ENCODE measurements at regions not wholly inside any gene's neighbourhood (a gene's known extent, or its start where the extent isn't known, plus 50 kb on each side); places are given as distances from the start of the nearest gene placed in this dataset.

GRCh38 chr11:41971592-41971991, 512.1 kb upstream of the LRRC4C start:
- no peak for DNase-seq

- DNase-seq = peak in 27 of 56 donors; percentile 1 to 65 (median 28)
These were observed 519.5 kb upstream of the LRRC4C start for GRCh38 chr11:41978945-41979344.

- DNase-seq = no peak
These were observed 521.3 kb upstream of the LRRC4C start for GRCh38 chr11:41980741-41981140.

GRCh38 chr11:41982276-41982675, 522.8 kb upstream of the LRRC4C start:
- DNase-seq = no peak

- DNase-seq = no peak
These were observed 523.5 kb upstream of the LRRC4C start for GRCh38 chr11:41982975-41983374.

GRCh38 chr11:41983475-41983874, 524.0 kb upstream of the LRRC4C start:
- DNase-seq = no peak

GRCh38 chr11:41984023-41984422, 524.6 kb upstream of the LRRC4C start:
- DNase-seq = no peak

- DNase-seq = no peak
These were observed 526.3 kb upstream of the LRRC4C start for GRCh38 chr11:41985799-41986198.

GRCh38 chr11:41988951-41989572, 529.6 kb upstream of the LRRC4C start:
- DNase-seq = no peak

GRCh38 chr11:41989823-41990380, 530.5 kb upstream of the LRRC4C start:
- DNase-seq = no peak

- DNase-seq = no peak
These were observed 537.1 kb upstream of the LRRC4C start for GRCh38 chr11:41996533-41996932.

GRCh38 chr11:41997844-41998401, 538.5 kb upstream of the LRRC4C start:
- no peak for DNase-seq

- no peak for DNase-seq
These were observed 539.6 kb upstream of the LRRC4C start for GRCh38 chr11:41999066-41999465.

GRCh38 chr11:42003801-42004200, 544.3 kb upstream of the LRRC4C start:
- DNase-seq = no peak

GRCh38 chr11:42006766-42007165, 547.3 kb upstream of the LRRC4C start:
- no peak for DNase-seq

- no peak for DNase-seq
These were observed 552.8 kb upstream of the LRRC4C start for GRCh38 chr11:42012271-42012670.

- no peak for DNase-seq
These were observed 554.3 kb upstream of the LRRC4C start for GRCh38 chr11:42013656-42014201.

- DNase-seq = no peak
These were observed 562.5 kb upstream of the LRRC4C start for GRCh38 chr11:42021911-42022310.

- DNase-seq = no peak
These were observed 563.8 kb upstream of the LRRC4C start for GRCh38 chr11:42023267-42023666.

- DNase-seq = no peak
These were observed 565.8 kb upstream of the LRRC4C start for GRCh38 chr11:42025121-42025803.

GRCh38 chr11:42034826-42035225, 575.4 kb upstream of the LRRC4C start:
- no peak for DNase-seq

GRCh38 chr11:42036201-42036600, 576.7 kb upstream of the LRRC4C start:
- DNase-seq = no peak
